ENCODE measurements at regions not wholly inside any gene's neighbourhood (a gene's known extent, or its start where the extent isn't known, plus 50 kb on each side); places are given as distances from the start of the nearest gene placed in this dataset.

DNA sequence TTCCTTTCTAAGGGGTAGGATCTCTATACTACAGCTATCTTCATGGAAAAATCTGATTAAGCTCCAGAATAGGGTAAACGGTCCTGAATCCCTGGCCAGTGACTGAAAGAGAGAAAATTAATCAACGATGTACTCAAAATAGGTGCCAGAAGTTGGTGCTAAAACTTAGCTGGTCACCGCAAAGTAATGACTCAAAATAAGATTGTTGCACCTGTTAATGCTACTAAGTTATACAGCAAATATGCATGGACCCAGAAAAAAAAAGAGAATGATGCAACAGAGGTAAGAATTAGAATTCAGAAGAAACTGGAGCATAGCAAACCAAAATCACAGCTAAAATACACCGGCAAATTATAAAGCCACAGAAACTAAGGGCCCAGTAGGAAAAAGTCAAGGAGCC is 239.7 kb upstream of the FAM241A start:
- H3K4me3 ChIP-seq (ENCODE audit: low read depth, low read length): no peak overlapping the region
- TF ChIP-seq, protein P1, sequence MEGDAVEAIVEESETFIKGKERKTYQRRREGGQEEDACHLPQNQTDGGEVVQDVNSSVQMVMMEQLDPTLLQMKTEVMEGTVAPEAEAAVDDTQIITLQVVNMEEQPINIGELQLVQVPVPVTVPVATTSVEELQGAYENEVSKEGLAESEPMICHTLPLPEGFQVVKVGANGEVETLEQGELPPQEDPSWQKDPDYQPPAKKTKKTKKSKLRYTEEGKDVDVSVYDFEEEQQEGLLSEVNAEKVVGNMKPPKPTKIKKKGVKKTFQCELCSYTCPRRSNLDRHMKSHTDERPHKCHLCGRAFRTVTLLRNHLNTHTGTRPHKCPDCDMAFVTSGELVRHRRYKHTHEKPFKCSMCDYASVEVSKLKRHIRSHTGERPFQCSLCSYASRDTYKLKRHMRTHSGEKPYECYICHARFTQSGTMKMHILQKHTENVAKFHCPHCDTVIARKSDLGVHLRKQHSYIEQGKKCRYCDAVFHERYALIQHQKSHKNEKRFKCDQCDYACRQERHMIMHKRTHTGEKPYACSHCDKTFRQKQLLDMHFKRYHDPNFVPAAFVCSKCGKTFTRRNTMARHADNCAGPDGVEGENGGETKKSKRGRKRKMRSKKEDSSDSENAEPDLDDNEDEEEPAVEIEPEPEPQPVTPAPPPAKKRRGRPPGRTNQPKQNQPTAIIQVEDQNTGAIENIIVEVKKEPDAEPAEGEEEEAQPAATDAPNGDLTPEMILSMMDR (IDR thresholded peaks at IDR 0.05; ENCODE audit: low read depth, low read length): no peak

DNA sequence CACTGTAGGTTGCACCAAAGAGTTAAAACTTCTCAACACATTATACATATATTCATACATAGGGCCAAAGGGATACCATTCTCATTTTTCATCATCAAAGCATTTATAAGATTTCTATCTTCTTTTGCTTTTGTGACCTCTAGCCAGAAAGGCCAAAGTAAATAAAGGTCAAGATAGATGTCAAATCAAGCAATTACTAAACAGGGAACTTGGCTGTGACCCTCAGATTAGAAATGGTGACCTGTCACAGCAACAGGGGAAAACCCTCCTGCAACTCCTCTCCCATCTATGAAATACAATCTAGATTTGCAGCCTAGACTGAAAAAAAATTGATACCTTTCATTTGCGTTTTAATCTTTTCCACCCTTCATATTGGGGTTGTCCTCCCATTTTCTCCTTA is 225.6 kb upstream of the FAM241A start:
- H3K4me3 ChIP-seq (ENCODE audit: low read depth, low read length): no peak overlapping the region
- TF ChIP-seq, protein P1 (IDR thresholded peaks at IDR 0.05; ENCODE audit: low read depth, low read length): no peak

- TF ChIP-seq, protein P1 (IDR thresholded peaks at IDR 0.05; ENCODE audit: low read depth, low read length): no peak
- H3K4me3 ChIP-seq (ENCODE audit: low read depth, low read length): no peak overlapping the region
These were observed 223.5 kb upstream of the FAM241A start for GRCh38 chr4:111921714-111922113.

GRCh38 chr4:111923786-111924185 is 221.5 kb upstream of the FAM241A start:
- TF ChIP-seq, protein P1 (IDR thresholded peaks at IDR 0.05; ENCODE audit: low read depth, low read length): no peak
- no peak overlapping the region for H3K4me3 ChIP-seq (ENCODE audit: low read depth, low read length)

DNA sequence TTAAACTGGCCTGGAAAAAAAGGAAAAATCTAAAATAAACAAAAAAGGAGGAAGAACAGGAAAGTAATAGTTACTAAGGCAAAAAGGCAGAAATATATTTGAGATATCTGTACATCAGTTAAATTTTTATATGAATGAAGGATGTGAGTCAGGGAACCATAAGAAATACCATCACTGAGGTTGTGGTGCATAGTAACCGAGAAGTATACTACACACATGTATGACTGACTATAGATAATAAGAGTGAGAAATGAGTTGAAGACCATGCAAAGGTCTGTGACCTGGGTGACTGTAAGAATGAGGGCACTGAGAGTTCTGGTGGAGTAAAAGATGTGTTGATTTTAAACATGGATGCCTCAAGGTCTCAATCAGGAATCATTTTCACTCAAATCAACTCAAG is 220.6 kb upstream of the FAM241A start:
- TF ChIP-seq, protein P1 (IDR thresholded peaks at IDR 0.05; ENCODE audit: low read depth, low read length): no peak
- H3K4me3 ChIP-seq (ENCODE audit: low read depth, low read length): no peak overlapping the region

DNA sequence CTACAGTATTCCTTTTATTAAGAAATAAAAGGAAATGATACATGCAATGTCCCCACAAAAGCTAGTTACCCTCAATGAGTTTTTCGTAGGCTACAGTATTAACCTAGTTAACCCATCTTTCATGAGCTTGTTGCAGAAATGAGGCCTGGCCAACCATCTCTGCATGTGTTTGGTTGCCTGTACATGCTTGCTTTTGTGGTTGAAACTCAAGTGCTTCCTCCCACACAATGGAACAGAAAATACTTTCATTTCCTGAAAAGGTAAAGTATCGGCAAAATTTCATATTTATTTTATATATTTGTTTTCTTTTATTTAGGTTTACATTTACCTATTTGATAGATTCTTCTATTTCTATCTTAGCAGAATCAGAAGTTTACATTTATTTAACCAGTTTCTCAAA is 214.6 kb upstream of the FAM241A start:
- no peak overlapping the region for H3K4me3 ChIP-seq (ENCODE audit: low read depth, low read length)
- TF ChIP-seq, protein P1 (IDR thresholded peaks at IDR 0.05; ENCODE audit: low read depth, low read length): no peak

GRCh38 chr4:111933703-111934102 is 211.6 kb upstream of the FAM241A start:
- H3K4me3 ChIP-seq (ENCODE audit: low read depth, low read length): no peak overlapping the region
- TF ChIP-seq, protein P1 (IDR thresholded peaks at IDR 0.05; ENCODE audit: low read depth, low read length): no peak
